H9 (cell line): ENCODE measurements at regions not wholly inside any gene's neighbourhood (a gene's known extent, or its start where the extent isn't known, plus 50 kb on each side); places are given as distances from the start of the nearest gene placed in this dataset.

Source experiments
- DNase-seq: peaks from one replicate; pipeline ENCODE4 v3.0.0-alpha.2; 2017
- H2AFZ ChIP-seq: one replicate; pipeline ENCODE4 v1.6.1; 2013; ENCODE audit warnings: mild to moderate bottlenecking, low read length, control low read depth, moderate library complexity
- H2AK5ac ChIP-seq: 2 replicates; pipeline ENCODE4 v1.6.1; 2013; ENCODE audit warnings: low read length, control low read depth, mixed read lengths; ENCODE audit not compliant: insufficient read length
- H2BK120ac ChIP-seq: one replicate; pipeline ENCODE4 v1.6.1; 2013; ENCODE audit warnings: low read depth, mild to moderate bottlenecking, low read length, control low read depth, inconsistent platforms; ENCODE audit not compliant: poor library complexity, severe bottlenecking
- H2BK12ac ChIP-seq: 2 replicates; pipeline ENCODE4 v1.6.1; 2013; ENCODE audit warnings: low read length, control low read depth, mixed read lengths, low read depth; ENCODE audit not compliant: insufficient read length
- H2BK15ac ChIP-seq: 2 replicates; pipeline ENCODE4 v1.6.1; 2013; ENCODE audit warnings: low read depth, low read length, control low read depth
- H2BK20ac ChIP-seq: one replicate; pipeline ENCODE4 v1.6.1; 2013; ENCODE audit warnings: low read depth, mild to moderate bottlenecking, low read length, control low read depth, inconsistent platforms; ENCODE audit not compliant: poor library complexity, severe bottlenecking
- H2BK5ac ChIP-seq: 2 replicates; pipeline ENCODE4 v1.6.1; 2013; ENCODE audit warnings: low read length, control low read depth, mixed read lengths; ENCODE audit not compliant: insufficient read length
- H3K14ac ChIP-seq: 2 replicates; pipeline ENCODE4 v1.6.1; 2013; ENCODE audit warnings: low read length, control low read depth; ENCODE audit not compliant: insufficient read depth
- H3K18ac ChIP-seq: 2 replicates; pipeline ENCODE4 v1.6.1; 2013; ENCODE audit warnings: low read depth, mild to moderate bottlenecking, mixed read lengths, low read length, control low read depth; ENCODE audit not compliant: insufficient read length
- H3K23ac ChIP-seq: 2 replicates; pipeline ENCODE4 v1.6.1; 2013; ENCODE audit warnings: low read length, control low read depth, mixed read lengths, low read depth; ENCODE audit not compliant: insufficient read length
- H3K23me2 ChIP-seq: 2 replicates; pipeline ENCODE4 v1.6.1; 2013; ENCODE audit warnings: low read depth, mild to moderate bottlenecking, mixed read lengths, low read length, control low read depth; ENCODE audit not compliant: insufficient read length, poor library complexity, severe bottlenecking
- H3K27ac ChIP-seq: 2 replicates; pipeline ENCODE4 v1.5.1; 2013; ENCODE audit warnings: low read length, control low read depth, mixed read lengths, low read depth; ENCODE audit not compliant: insufficient read length
- H3K27me3 ChIP-seq: 2 replicates; pipeline ENCODE4 v1.6.1; 2013; ENCODE audit warnings: low read length, control low read depth, inconsistent platforms; ENCODE audit not compliant: insufficient read depth
- H3K4ac ChIP-seq: 2 replicates; pipeline ENCODE4 v1.6.1; 2013; ENCODE audit warnings: low read depth, mild to moderate bottlenecking, control low read depth, inconsistent platforms, low read length, moderate library complexity
- H3K4me1 ChIP-seq: 2 replicates; pipeline ENCODE4 v1.6.1; 2013; ENCODE audit warnings: low read length, control low read depth, inconsistent platforms; ENCODE audit not compliant: insufficient read depth
- H3K4me2 ChIP-seq: 2 replicates; pipeline ENCODE4 v1.6.1; 2013; ENCODE audit warnings: low read length, control low read depth, mixed read lengths; ENCODE audit not compliant: insufficient read length, insufficient read depth
- H3K56ac ChIP-seq: 2 replicates; pipeline ENCODE4 v1.6.1; 2013; ENCODE audit warnings: low read depth, mild to moderate bottlenecking, mixed read lengths, low read length, control low read depth; ENCODE audit not compliant: insufficient read length
- H3K79me1 ChIP-seq: 2 replicates; pipeline ENCODE4 v1.6.1; 2013; ENCODE audit warnings: low read depth, mild to moderate bottlenecking, moderate library complexity, low read length, control low read depth, inconsistent platforms; ENCODE audit not compliant: insufficient read depth, poor library complexity, severe bottlenecking
- H3K79me2 ChIP-seq: 2 replicates; pipeline ENCODE4 v1.6.1; 2013; ENCODE audit warnings: low read length, control low read depth, inconsistent platforms; ENCODE audit not compliant: insufficient read depth
- H3K9ac ChIP-seq: 2 replicates; pipeline ENCODE4 v1.6.1; 2013; ENCODE audit warnings: low read length, control low read depth, mixed read lengths; ENCODE audit not compliant: insufficient read length; ENCODE audit errors: extremely low read depth
- H3K9me3 ChIP-seq: one replicate; pipeline ENCODE4 v1.6.1; 2013; ENCODE audit warnings: low read depth, low read length, inconsistent platforms; ENCODE audit not compliant: control insufficient read depth
- H3T11ph ChIP-seq: one replicate; pipeline ENCODE4 v1.6.1; 2013; ENCODE audit warnings: mild to moderate bottlenecking, low read length, control low read depth, inconsistent platforms
- H4K20me1 ChIP-seq: one replicate; pipeline ENCODE4 v1.6.1; 2013; ENCODE audit not compliant: control insufficient read depth, insufficient read length, insufficient read depth
- H4K5ac ChIP-seq: 2 replicates; pipeline ENCODE4 v1.6.1; 2013; ENCODE audit warnings: low read depth, mild to moderate bottlenecking, mixed read lengths, low read length, control low read depth; ENCODE audit not compliant: insufficient read length
- H4K8ac ChIP-seq: replicated peaks from 2 replicates; pipeline ENCODE4 v1.6.1; 2013; ENCODE audit warnings: low read length, control low read depth, mixed read lengths, low read depth; ENCODE audit not compliant: insufficient read length
- H4K91ac ChIP-seq: 2 replicates; pipeline ENCODE4 v1.6.1; 2013; ENCODE audit warnings: low read depth, mild to moderate bottlenecking, moderate library complexity, mixed read lengths, low read length, control low read depth; ENCODE audit not compliant: insufficient read length
- H3K27ac Mint-ChIP-seq, 3 experiments: 2 replicates in 2 of 3; 3 replicates in 1 of 3; pipeline ENCODE4 v1.8.0; 2020 to 2021; ENCODE audit warnings: mixed read lengths in 3 of 3, mild to moderate bottlenecking in 1 of 3, moderate library complexity in 1 of 3
- H3K27me3 Mint-ChIP-seq: 2 replicates; pipeline ENCODE4 v1.8.0; 2021; ENCODE audit warnings: low read depth, mild to moderate bottlenecking, moderate library complexity, mixed read lengths
- H3K36me3 Mint-ChIP-seq, 3 experiments: 2 replicates in 2 of 3; 3 replicates in 1 of 3; pipeline ENCODE4 v1.8.0; 2020 to 2021; ENCODE audit warnings: low read depth in 3 of 3, mixed read lengths in 3 of 3; ENCODE audit not compliant: insufficient read depth in 1 of 3
- H3K4me1 Mint-ChIP-seq, 2 experiments: 2 replicates each; pipeline ENCODE4 v1.8.0; 2020; ENCODE audit warnings: mixed read lengths in 2 of 2
- H3K4me3 Mint-ChIP-seq, 2 experiments: 2 replicates in 1 of 2; 3 replicates in 1 of 2; pipeline ENCODE4 v1.8.0; 2020 to 2021; ENCODE audit warnings: mild to moderate bottlenecking in 2 of 2, mixed read lengths in 2 of 2, moderate library complexity in 1 of 2
- H3K9me3 Mint-ChIP-seq, 2 experiments: 2 replicates in 1 of 2; 3 replicates in 1 of 2; pipeline ENCODE4 v1.8.0; 2020; ENCODE audit warnings: mild to moderate bottlenecking in 2 of 2, mixed read lengths in 2 of 2, moderate library complexity in 1 of 2
- CTCF ChIP-seq: fragments of 200-600 bp; sonication (generic); conservative IDR thresholded peaks from 3 replicates; pipeline ENCODE4 v1.8.0; 2021; ENCODE audit warnings: antibody characterized with exemption, mild to moderate bottlenecking
- WGBS: extraction: QIAGEN DNeasy Blood & Tissue Kit; methylation state at CpG from one replicate; pipeline ENCODE4 v1.1.7; 2013; ENCODE audit warnings: missing lambda C conversion rate, low lambda C conversion rate, mixed read lengths; ENCODE audit not compliant: insufficient read length; ENCODE audit errors: extremely low coverage; 5-methylcytosine and 5-hydroxymethylcytosine counted together

DNA sequence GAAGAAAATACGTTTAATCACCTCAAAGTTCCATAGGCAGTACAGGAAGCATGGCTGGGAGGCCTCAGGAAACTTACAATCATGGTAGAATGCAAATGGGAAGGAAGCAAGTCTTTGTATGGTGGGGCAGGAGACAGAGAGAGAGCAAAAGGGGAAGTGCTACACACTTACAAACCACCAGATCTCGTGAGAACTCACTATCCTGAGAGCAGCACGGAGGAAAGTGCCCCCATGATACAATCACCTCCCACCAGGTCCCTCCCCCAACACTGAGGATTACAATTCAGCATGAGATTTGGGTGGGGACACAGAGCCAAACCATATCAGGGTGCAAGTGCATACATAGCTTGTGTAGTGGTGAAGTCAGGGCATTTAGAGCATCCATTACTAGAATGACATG is 92.3 kb upstream of the ANKRD10 start:
- H2BK12ac ChIP-seq, result no peak overlapping the region
- no peak overlapping the region for H2BK5ac ChIP-seq
- no peak for TF ChIP-seq CTCF
- H4K20me1 ChIP-seq, result no peaks in the 10 kb centered on the region
- H3K27me3 Mint-ChIP-seq, result peaks cover 14% of the 10 kb centered on the region
- no peak overlapping the region for H3K56ac ChIP-seq
- peaks cover 9 to 10% of the 10 kb centered on the region in 2 experiments for H3K4me1 Mint-ChIP-seq
- H4K91ac ChIP-seq, result no peak overlapping the region
- H3K23me2 ChIP-seq, result no peaks in the 10 kb centered on the region
- no peak overlapping the region for H3K4ac ChIP-seq
- no peak overlapping the region for H3K9ac ChIP-seq
- H3K9me3 Mint-ChIP-seq, result no peaks in the 10 kb centered on the region
- H3K4me3 Mint-ChIP-seq, result no peak overlapping the region
- no peak overlapping the region for H3K4me2 ChIP-seq
- H2BK20ac ChIP-seq, result no peak overlapping the region
- no peak overlapping the region for H3K18ac ChIP-seq
- H3K27ac ChIP-seq, result no peak overlapping the region
- no CpG with 5 or more reads among the region's 3 CpGs for WGBS
- no peak overlapping the region for H2AFZ ChIP-seq
- no peak overlapping the region for H3K14ac ChIP-seq
- no peaks in the 10 kb centered on the region for H3K27me3 ChIP-seq
- no peak overlapping the region for H4K5ac ChIP-seq
- H3K4me1 ChIP-seq, result no peaks in the 10 kb centered on the region
- DNase-seq, result no peak
- no peaks in the 10 kb centered on the region for H3K79me2 ChIP-seq
- no peak overlapping the region for H2AK5ac ChIP-seq
- no peak overlapping the region for H3T11ph ChIP-seq
- no peaks in the 10 kb centered on the region for H3K36me3 Mint-ChIP-seq
- H2BK15ac ChIP-seq, result no peak overlapping the region
- H3K23ac ChIP-seq, result no peak overlapping the region
- no peaks in the 10 kb centered on the region for H3K9me3 ChIP-seq
- no peak overlapping the region for H2BK120ac ChIP-seq
- no peaks in the 10 kb centered on the region for H3K79me1 ChIP-seq
- no peak overlapping the region for H3K27ac Mint-ChIP-seq
- no peak overlapping the region for H4K8ac ChIP-seq
